Liver (tissue), 3 donors: ENCODE measurements at regions not wholly inside any gene's neighbourhood (a gene's known extent, or its start where the extent isn't known, plus 50 kb on each side); places are given as distances from the start of the nearest gene placed in this dataset.

Experiments used
- CTCF ChIP-seq: fragments of 150-350 bp; IDR thresholded peaks from 2 replicates; pipeline ENCODE4 v1.5.1; 2017; ENCODE audit warnings: improper control_type of control experiment, low read depth, low read length; ENCODE audit not compliant: missing input control
- GABPA ChIP-seq, 2 donors: IDR thresholded peaks in 1 of 2; conservative IDR thresholded peaks in 1 of 2; 2 replicates each; pipeline ENCODE4 v1.6.1; 2016; ENCODE audit warnings: antibody characterized with exemption in 2 of 2, mild to moderate bottlenecking in 1 of 2, moderate library complexity in 1 of 2
- JUND ChIP-seq, 2 donors: IDR thresholded peaks; 2 replicates each; pipeline ENCODE4 v1.6.1; 2016; ENCODE audit warnings: antibody characterized with exemption in 2 of 2
- RAD21 ChIP-seq, 2 donors: IDR thresholded peaks; 2 replicates each; pipeline ENCODE4 v1.6.1; 2016; ENCODE audit warnings: antibody characterized with exemption in 2 of 2, mild to moderate bottlenecking in 2 of 2
- REST ChIP-seq: IDR thresholded peaks from 2 replicates; pipeline ENCODE4 v1.6.1; 2016; ENCODE audit warnings: antibody characterized with exemption, mild to moderate bottlenecking
- TAF1 ChIP-seq: conservative IDR thresholded peaks from 2 replicates; pipeline ENCODE4 v1.6.1; 2016; ENCODE audit warnings: antibody characterized with exemption, mild to moderate bottlenecking
- YY1 ChIP-seq: IDR thresholded peaks from 2 replicates; pipeline ENCODE4 v1.6.1; 2016; ENCODE audit warnings: antibody characterized with exemption, mild to moderate bottlenecking
- donor health status: healthy.
- donor health status: healthy.

DNA sequence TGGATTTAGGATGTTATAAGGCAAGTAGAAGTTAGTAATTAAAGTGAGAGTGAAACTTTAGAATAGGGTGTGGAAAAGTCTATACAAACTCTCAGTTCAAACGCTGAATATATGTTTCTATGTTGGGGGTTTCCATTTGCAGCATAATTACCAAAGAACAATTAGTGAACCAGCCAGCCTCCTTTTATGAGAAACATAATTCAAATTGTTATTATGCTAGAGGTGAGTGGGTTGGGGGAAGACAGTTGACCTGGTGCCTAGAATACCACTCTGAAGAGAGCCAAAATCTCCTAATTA lies 435.8 kb downstream of the MDFIC start:
- TF ChIP-seq CTCF (no peak), YY1 (no peak), TAF1 (no peak), RAD21 (IDR thresholded peaks at IDR 0.05) (no peak), GABPA (IDR thresholded peaks at IDR 0.05 in 1 of 2, conservative IDR thresholded peaks at IDR 0.05 in 1 of 2) (no peak), REST (no peak), JUND (IDR thresholded peaks at IDR 0.05) (no peak)
